ENCODE measurements at regions not wholly inside any gene's neighbourhood (a gene's known extent, or its start where the extent isn't known, plus 50 kb on each side); places are given as distances from the start of the nearest gene placed in this dataset.

DNA sequence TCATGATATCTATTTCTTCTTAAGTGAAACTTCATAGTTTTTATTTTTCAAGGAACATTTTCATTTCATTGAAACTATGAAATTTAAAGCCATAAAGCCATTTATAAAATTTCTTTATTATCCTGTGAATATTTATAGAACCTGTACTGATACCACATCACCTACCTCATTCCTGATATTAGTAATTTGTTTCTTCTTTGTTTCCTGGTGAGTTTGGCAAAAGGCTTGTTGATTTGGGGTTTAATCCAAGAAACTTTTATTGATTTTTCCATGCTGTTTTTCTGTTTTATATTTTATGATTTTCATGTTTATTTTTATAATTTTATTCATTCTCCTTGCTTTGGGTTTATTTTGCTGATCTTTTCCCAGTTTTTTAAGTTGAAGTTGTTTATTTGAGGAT lies 669.4 kb downstream of the NXPH1 start:
- Histone ChIP-seq H3K27ac (no peak overlapping the region), H3K4me3 (no peak overlapping the region), H3K27me3 (replicated peaks; ENCODE audit: insufficient read depth) (no peaks in the 10 kb centered on the region), H3K36me3 (no peaks in the 10 kb centered on the region), H3K9me3 (no peaks in the 10 kb centered on the region), H3K4me1 (ENCODE audit: control insufficient read depth in 1 of 2, low read depth in 2 of 2) (no peaks in the 10 kb centered on the region)
- DNase-seq (ENCODE audit: low spot score) = no peak
- no peak for TF ChIP-seq CTCF (IDR thresholded peaks at IDR 0.05)
- no peak for ATAC-seq (ENCODE audit: insufficient number of reproducible peaks, low FRiP score, low read depth)

DNA sequence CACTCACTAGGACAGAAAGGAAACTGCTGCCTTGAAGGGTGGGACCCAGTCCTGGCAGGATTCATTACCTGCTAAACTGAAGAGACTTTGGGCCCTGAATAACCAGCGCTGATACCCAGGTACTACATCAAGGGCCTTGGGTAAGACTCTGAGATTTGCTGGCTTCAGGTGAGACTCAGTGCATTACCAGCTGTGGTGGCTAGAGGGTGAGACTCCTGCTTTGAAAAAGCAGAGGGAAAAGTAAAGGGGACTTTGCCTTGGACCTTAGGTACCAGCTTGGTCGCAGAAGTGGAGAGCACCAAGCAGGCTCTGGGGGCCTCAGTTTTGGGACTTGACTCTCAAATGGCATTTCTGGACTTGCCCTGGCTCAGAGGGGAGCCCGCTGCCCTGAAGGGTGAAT lies 673.3 kb downstream of the NXPH1 start:
- Histone ChIP-seq H3K27ac (no peak overlapping the region), H3K4me1 (ENCODE audit: control insufficient read depth in 1 of 2, low read depth in 2 of 2) (no peaks in the 10 kb centered on the region), H3K36me3 (no peaks in the 10 kb centered on the region), H3K4me3 (no peak overlapping the region), H3K27me3 (replicated peaks; ENCODE audit: insufficient read depth) (no peaks in the 10 kb centered on the region), H3K9me3 (peaks cover 3% of the 10 kb centered on the region)
- no peak for TF ChIP-seq CTCF (IDR thresholded peaks at IDR 0.05)
- DNase-seq (ENCODE audit: low spot score) = no peak
- ATAC-seq (ENCODE audit: insufficient number of reproducible peaks, low FRiP score, low read depth) = no peak

GRCh38 chr7:9120331-9120730 lies 686.9 kb downstream of the NXPH1 start:
- Histone ChIP-seq H3K4me1 (ENCODE audit: control insufficient read depth in 1 of 2, low read depth in 2 of 2) (no peaks in the 10 kb centered on the region), H3K27ac (no peak overlapping the region), H3K9me3 (no peaks in the 10 kb centered on the region), H3K27me3 (replicated peaks; ENCODE audit: insufficient read depth) (no peaks in the 10 kb centered on the region), H3K4me3 (no peak overlapping the region), H3K36me3 (no peaks in the 10 kb centered on the region)
- TF ChIP-seq CTCF (IDR thresholded peaks at IDR 0.05) = no peak
- no peak for ATAC-seq (ENCODE audit: insufficient number of reproducible peaks, low FRiP score, low read depth)
- DNase-seq (ENCODE audit: low spot score) = no peak

DNA sequence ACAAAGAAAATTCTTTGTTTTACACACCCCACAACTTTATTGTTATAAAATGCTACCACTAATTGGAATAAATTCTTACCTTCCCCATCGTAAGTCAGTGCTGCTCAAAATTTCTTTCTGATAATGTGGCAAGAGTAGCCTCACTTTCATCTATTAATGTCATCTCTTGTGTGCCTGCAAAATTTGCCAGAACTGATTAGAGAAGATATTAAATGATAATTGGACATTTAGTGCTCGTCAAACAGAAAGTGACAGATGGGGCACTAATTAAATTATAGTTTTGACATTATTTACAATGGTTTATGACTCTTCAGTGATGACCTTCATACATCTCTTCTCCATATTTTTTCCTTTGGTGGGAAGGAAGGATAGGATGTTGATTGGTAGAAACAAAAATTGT lies 690.9 kb downstream of the NXPH1 start:
- Histone ChIP-seq H3K36me3 (no peaks in the 10 kb centered on the region), H3K4me1 (ENCODE audit: control insufficient read depth in 1 of 2, low read depth in 2 of 2) (no peaks in the 10 kb centered on the region), H3K27ac (no peak overlapping the region), H3K9me3 (no peaks in the 10 kb centered on the region), H3K4me3 (no peak overlapping the region), H3K27me3 (replicated peaks; ENCODE audit: insufficient read depth) (no peaks in the 10 kb centered on the region)
- no peak for TF ChIP-seq CTCF (IDR thresholded peaks at IDR 0.05)
- DNase-seq (ENCODE audit: low spot score) (no peak), ATAC-seq (ENCODE audit: insufficient number of reproducible peaks, low FRiP score, low read depth) (no peak)

- DNase-seq (ENCODE audit: low spot score) (no peak), ATAC-seq (ENCODE audit: insufficient number of reproducible peaks, low FRiP score, low read depth) (no peak)
- Histone ChIP-seq H3K9me3 (no peaks in the 10 kb centered on the region), H3K27me3 (replicated peaks; ENCODE audit: insufficient read depth) (no peaks in the 10 kb centered on the region), H3K27ac (no peak overlapping the region), H3K4me3 (no peak overlapping the region), H3K36me3 (no peaks in the 10 kb centered on the region), H3K4me1 (ENCODE audit: control insufficient read depth in 1 of 2, low read depth in 2 of 2) (no peaks in the 10 kb centered on the region)
- no peak for TF ChIP-seq CTCF (IDR thresholded peaks at IDR 0.05)
Measured at GRCh38 chr7:9125246-9125645, 691.8 kb downstream of the NXPH1 start.

All from thoracic aorta (tissue), 2 donors.